Muscle layer of colon (tissue), 2 donors: ENCODE measurements at regions not wholly inside any gene's neighbourhood (a gene's known extent, or its start where the extent isn't known, plus 50 kb on each side); places are given as distances from the start of the nearest gene placed in this dataset.
"Not testable (repeated sequence)": the region's sequence is repeated elsewhere in the genome, so short reads cannot be mapped to it uniquely, and the experiment has no call there.

Source experiments
- H3K27ac ChIP-seq: one replicate; pipeline ENCODE4 v1.7.0; 2013; ENCODE audit warnings: low read depth, mild to moderate bottlenecking, low read length, moderate library complexity
- H3K27me3 ChIP-seq, 2 donors: one replicate each; pipeline ENCODE4 v1.7.0; 2013; ENCODE audit warnings: low read length in 2 of 2, mild to moderate bottlenecking in 2 of 2; ENCODE audit not compliant: insufficient read depth in 2 of 2, control insufficient read depth in 1 of 2
- H3K36me3 ChIP-seq: one replicate; pipeline ENCODE4 v1.7.0; 2013; ENCODE audit warnings: mild to moderate bottlenecking, low read length; ENCODE audit not compliant: insufficient read depth
- H3K4me1 ChIP-seq: one replicate; pipeline ENCODE4 v1.7.0; 2013; ENCODE audit warnings: mild to moderate bottlenecking, low read length; ENCODE audit not compliant: insufficient read depth
- H3K4me3 ChIP-seq, 2 donors: one replicate each; pipeline ENCODE4 v1.7.0; 2013; ENCODE audit warnings: low read length in 2 of 2, low read depth in 1 of 2, mild to moderate bottlenecking in 1 of 2, moderate library complexity in 1 of 2
- H3K9ac ChIP-seq: one replicate; pipeline ENCODE4 v1.7.0; 2013; ENCODE audit warnings: low read length
- H3K9me3 ChIP-seq: one replicate; pipeline ENCODE4 v1.7.0; 2013; ENCODE audit warnings: mild to moderate bottlenecking, low read length
- donor health status: abdominal sarcoma.
- donor health status: Adenocarcinoma of cecum.

DNA sequence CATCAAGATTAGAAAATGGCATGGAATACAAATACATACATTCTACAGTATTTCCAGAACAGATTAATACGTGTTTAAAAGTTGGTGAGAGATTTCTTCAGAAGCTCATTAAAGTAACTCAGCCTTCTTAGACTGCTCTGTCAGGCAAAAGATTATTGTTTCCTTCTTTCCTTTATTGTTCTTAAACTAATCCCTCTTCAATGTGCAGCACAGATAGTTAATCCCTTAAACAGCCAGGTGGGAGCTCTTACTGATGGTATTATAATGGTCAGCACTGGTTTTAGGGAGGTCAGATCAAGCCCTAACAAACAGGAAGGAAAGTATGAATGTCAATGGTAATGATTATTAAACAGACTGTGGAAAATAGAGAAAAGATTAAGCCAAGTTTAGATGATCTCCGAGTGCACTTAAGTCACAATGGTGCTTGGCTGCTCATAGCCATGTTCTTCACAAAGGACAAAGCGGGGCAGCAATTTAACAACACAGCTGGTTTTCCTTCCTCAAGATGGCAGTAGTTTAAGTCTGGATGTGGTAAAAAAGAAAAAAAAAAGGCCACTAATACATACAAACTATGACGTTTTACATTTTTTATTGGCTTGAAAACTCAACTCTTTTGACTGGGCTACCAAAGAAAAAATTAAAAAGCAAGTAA is 992.6 kb downstream of the PCDH9 start:
- no peak overlapping the region for H3K4me3 ChIP-seq
- no peaks in the 10 kb centered on the region for H3K36me3 ChIP-seq
- no peak overlapping the region for H3K9ac ChIP-seq
- no peaks in the 10 kb centered on the region for H3K4me1 ChIP-seq
- H3K27me3 ChIP-seq: no peaks in the 10 kb centered on the region
- H3K9me3 ChIP-seq: no peaks in the 10 kb centered on the region
- no peak overlapping the region for H3K27ac ChIP-seq

DNA sequence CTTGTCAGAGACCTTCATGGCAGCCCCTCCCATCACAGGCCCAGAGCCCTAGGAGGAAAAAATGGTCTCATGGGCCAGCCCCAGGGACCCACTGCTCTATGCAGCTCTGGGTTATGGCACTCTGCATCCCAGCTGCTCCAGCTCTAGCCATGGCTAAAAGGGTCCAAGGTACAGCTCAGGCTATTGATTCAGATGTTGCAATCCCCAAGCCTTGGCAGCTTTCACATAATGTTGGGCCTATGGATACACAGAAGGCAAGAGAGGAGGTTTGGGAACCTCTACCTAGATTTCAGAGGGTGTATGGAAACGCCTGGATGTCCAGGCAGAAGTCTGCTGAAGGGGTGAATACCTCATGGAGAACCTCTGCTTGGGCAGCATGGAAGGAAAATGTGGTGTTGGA is 996.0 kb downstream of the PCDH9 start:
- H3K9me3 ChIP-seq: no peaks in the 10 kb centered on the region
- H3K4me1 ChIP-seq: no peaks in the 10 kb centered on the region
- no peaks in the 10 kb centered on the region for H3K36me3 ChIP-seq
- H3K4me3 ChIP-seq: no peak overlapping the region
- no peak overlapping the region for H3K9ac ChIP-seq
- no peaks in the 10 kb centered on the region for H3K27me3 ChIP-seq
- no peak overlapping the region for H3K27ac ChIP-seq

DNA sequence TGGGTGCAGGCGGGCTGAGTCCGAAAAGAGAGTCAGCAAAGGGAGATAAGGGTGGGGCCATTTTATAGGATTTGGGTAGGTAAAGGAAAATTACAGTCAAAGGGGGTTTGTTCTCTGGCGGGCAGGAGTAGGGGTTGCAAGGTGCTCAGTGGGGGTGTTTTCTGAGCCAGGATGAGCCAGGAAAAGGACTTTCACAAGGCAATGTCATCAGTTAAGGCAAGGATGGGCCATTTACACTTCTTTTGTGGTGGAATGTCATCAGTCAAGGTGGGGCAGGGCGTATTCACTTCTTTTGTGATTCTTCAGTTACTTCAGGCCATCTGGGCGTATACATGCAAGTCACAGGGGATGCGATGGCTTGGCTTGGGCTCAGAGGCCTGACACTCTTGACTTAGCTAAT is 998.2 kb downstream of the PCDH9 start:
- H3K4me1 ChIP-seq, H3K27ac ChIP-seq, H3K36me3 ChIP-seq, H3K4me3 ChIP-seq, H3K27me3 ChIP-seq, H3K9ac ChIP-seq, H3K9me3 ChIP-seq: not testable (repeated sequence)

DNA sequence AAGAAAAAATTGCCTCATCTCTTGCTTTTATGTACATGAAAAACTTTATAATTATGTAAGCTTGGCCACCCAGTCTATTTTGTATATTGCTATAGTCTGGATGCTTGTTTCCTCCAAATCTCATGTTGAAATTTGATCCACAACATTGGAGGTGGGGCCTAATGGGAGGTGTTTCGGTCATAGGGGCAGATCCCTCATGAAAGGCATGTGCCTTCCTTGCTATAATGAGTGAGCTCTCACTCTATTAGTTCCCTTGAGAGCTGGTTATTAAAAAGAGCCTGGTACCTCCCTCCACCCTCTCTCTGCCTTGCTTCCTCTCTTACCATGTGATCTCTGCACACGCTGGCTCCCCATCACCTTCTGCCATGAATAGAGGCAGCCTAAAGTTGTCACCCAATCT is 1005.1 kb downstream of the PCDH9 start:
- Histone ChIP-seq H3K9me3 (no peaks in the 10 kb centered on the region), H3K27ac (no peak overlapping the region), H3K36me3 (no peaks in the 10 kb centered on the region), H3K27me3 (no peaks in the 10 kb centered on the region), H3K4me3 (no peak overlapping the region), H3K9ac (no peak overlapping the region), H3K4me1 (no peaks in the 10 kb centered on the region)

DNA sequence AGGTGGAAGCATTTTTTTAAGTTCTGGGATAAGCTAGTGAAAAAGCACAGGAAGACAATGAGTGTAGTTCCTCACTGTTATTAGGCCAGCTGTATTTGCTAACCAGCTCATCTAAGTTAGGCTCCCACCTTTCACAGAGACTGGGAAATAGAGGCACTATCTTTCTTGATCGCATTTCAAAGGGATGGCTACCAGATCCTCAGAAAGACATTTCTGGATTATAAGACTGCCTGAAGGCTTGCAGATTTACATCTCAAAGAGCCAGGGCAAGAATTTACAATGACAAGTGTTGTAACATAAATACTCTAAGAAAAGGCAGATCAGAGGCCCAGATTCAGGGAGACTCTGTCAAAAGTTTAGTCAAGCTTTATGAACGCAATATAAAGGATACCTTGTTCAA is 1005.5 kb downstream of the PCDH9 start:
- H3K27me3 ChIP-seq: no peaks in the 10 kb centered on the region
- H3K36me3 ChIP-seq: no peaks in the 10 kb centered on the region
- H3K4me1 ChIP-seq: no peaks in the 10 kb centered on the region
- H3K9ac ChIP-seq: no peak overlapping the region
- no peak overlapping the region for H3K4me3 ChIP-seq
- H3K9me3 ChIP-seq: no peaks in the 10 kb centered on the region
- H3K27ac ChIP-seq: no peak overlapping the region

DNA sequence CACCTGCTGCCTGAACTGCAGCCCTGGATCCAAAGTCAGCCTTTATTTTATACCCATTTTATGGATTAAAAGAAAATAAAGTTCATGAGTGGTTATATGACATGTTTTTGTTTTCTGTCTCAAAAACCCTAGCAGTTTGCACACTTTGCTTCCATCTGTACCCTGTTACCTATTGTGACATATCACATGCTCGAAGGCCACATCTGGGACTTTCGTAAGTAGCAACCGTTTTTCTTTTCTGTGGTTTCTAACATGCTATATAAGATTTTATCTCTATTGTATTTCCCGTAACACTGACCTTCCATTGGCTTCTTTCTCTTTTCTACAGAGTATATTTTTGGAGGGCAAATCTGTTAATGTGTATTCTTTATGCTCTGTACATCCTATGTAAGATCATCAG is 1007.2 kb downstream of the PCDH9 start:
- H3K9me3 ChIP-seq: no peaks in the 10 kb centered on the region
- no peaks in the 10 kb centered on the region for H3K27me3 ChIP-seq
- H3K27ac ChIP-seq: no peak overlapping the region
- H3K9ac ChIP-seq: no peak overlapping the region
- no peaks in the 10 kb centered on the region for H3K4me1 ChIP-seq
- no peaks in the 10 kb centered on the region for H3K36me3 ChIP-seq
- no peak overlapping the region for H3K4me3 ChIP-seq

DNA sequence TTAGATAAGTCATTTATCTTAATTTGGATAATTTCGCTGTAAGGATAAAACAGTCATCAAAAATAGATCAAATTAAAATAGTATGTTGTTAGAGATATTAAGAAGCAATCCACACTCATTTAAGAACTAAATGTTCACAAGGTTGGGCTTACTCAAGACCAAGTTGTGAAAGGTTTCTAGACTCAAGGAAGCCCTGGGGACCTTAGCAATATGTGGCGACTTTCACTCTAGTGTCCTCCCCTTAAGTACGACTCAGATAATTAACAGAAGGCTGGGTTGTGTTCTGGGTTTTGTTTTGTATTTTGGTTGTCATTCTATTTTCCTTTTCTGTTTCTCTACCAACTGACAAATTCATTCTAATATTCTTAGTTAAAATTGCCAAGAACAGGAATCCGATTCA is 1008.0 kb downstream of the PCDH9 start:
- no peaks in the 10 kb centered on the region for H3K27me3 ChIP-seq
- no peak overlapping the region for H3K9ac ChIP-seq
- H3K4me1 ChIP-seq: no peaks in the 10 kb centered on the region
- no peak overlapping the region for H3K4me3 ChIP-seq
- no peaks in the 10 kb centered on the region for H3K36me3 ChIP-seq
- H3K27ac ChIP-seq: no peak overlapping the region
- H3K9me3 ChIP-seq: no peaks in the 10 kb centered on the region

DNA sequence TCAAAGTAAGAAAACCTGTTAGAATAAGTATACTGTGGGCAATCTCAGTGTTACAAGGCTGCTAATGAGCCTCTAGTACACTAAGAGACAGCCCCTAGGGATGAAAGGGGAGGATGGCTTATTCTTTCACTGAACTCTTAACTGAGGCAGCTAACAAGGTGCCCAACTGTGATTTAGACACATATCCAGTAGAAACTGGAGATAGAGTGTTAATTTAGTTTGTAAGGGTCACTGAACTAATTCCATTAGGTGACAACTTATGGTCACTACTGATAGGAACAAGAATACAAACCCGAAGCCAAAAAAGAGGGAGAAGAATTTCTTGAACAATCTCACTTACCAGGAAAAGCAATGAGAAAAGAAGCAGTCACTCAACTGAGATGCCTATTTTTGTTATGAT is 1010.6 kb downstream of the PCDH9 start:
- H3K27ac ChIP-seq: no peak overlapping the region
- H3K27me3 ChIP-seq: no peaks in the 10 kb centered on the region
- H3K4me1 ChIP-seq: no peaks in the 10 kb centered on the region
- no peak overlapping the region for H3K9ac ChIP-seq
- no peaks in the 10 kb centered on the region for H3K36me3 ChIP-seq
- no peaks in the 10 kb centered on the region for H3K9me3 ChIP-seq
- H3K4me3 ChIP-seq: no peak overlapping the region

DNA sequence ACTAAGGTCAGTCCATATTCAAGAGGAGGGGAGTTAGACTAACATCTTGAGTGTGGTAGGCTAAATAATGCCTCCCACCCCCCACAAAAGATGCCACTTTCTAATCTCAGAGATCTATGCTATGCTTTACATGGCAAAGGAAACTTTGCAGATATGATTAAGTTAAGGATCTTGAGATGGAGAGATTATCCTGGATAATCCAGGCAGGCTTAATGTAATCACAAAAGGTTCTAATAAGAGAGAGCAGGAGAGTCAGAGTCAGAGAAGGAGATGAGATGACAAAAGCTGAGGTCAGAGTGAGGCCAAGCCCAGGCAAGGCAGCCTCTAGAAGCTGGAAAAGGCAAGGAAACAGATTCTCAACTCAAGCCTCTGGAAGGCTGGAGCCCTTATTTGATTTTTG is 1011.6 kb downstream of the PCDH9 start:
- H3K27me3 ChIP-seq: no peaks in the 10 kb centered on the region
- H3K9me3 ChIP-seq: no peaks in the 10 kb centered on the region
- no peaks in the 10 kb centered on the region for H3K36me3 ChIP-seq
- no peak overlapping the region for H3K4me3 ChIP-seq
- no peaks in the 10 kb centered on the region for H3K4me1 ChIP-seq
- no peak overlapping the region for H3K27ac ChIP-seq
- H3K9ac ChIP-seq: no peak overlapping the region

DNA sequence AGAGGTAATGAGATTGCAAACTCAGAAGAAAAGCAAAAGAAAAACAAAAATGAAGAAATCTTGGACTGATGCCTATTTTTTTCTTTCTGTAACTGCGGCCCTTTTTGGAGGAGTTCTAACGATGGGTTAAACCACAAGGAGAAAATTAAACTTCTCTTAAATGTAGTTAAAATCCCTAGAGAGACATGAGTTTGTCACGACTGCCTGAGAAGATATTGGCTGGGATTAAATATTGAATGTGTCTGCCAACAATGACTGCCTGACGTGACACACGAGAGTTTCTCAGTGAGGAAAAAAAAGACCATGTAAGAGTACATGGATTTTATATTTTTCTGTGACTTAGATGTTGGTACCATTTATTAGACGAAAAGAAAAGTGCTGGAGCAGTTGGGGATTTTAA is 1013.4 kb downstream of the PCDH9 start:
- no peaks in the 10 kb centered on the region for H3K4me1 ChIP-seq
- no peak overlapping the region for H3K4me3 ChIP-seq
- no peak overlapping the region for H3K9ac ChIP-seq
- H3K27me3 ChIP-seq: no peaks in the 10 kb centered on the region
- H3K9me3 ChIP-seq: no peaks in the 10 kb centered on the region
- H3K36me3 ChIP-seq: no peaks in the 10 kb centered on the region
- no peak overlapping the region for H3K27ac ChIP-seq

DNA sequence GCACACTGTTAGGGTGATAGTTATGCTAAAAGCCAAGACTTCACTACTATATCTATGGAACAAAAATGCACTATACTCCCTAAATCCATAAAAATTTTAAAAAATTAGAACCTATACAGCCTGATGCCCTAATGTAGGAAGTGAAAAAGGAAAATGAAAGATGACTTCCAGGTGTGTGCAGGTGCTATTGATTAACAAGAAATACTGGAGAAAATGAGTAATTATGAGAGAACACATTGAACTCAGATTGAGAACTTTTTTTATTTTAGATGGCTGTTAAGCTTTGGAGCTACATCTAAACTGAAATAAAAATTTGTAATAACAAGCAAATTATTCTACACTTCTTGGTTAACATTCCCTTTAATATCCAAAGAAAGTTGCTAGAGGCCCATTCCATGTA is 1015.7 kb downstream of the PCDH9 start:
- Histone ChIP-seq H3K27me3 (no peaks in the 10 kb centered on the region), H3K27ac (no peak overlapping the region), H3K9me3 (no peaks in the 10 kb centered on the region), H3K9ac (no peak overlapping the region), H3K4me1 (no peaks in the 10 kb centered on the region), H3K4me3 (no peak overlapping the region), H3K36me3 (no peaks in the 10 kb centered on the region)

DNA sequence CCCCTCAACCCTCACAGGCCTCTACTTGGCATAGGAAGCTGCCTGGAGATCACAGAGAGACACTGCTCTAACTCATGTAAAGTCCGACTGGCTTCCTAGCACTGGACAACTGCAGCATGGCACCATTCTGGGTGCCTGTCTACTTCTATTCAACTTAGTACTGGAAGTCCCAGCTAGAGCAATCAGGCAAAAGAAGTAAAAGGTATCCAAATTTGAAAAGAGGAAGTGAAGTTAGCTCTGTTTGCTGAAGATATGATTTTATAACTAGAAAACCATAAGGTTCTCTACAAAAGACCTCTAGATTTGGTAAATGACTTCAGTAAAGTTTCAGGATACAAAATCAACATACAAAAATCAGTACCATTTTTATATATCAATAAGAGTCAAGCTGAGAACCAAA is 1017.6 kb downstream of the PCDH9 start:
- Histone ChIP-seq H3K27ac (no peak overlapping the region), H3K27me3 (no peaks in the 10 kb centered on the region), H3K4me1 (no peaks in the 10 kb centered on the region), H3K4me3 (no peak overlapping the region), H3K9me3 (no peaks in the 10 kb centered on the region), H3K36me3 (no peaks in the 10 kb centered on the region), H3K9ac (no peak overlapping the region)
